ENCODE measurements at regions not wholly inside any gene's neighbourhood (a gene's known extent, or its start where the extent isn't known, plus 50 kb on each side); places are given as distances from the start of the nearest gene placed in this dataset.
A peak's percentile ranks its signal among the peaks of the same experiment; 100 is the strongest.

DNA sequence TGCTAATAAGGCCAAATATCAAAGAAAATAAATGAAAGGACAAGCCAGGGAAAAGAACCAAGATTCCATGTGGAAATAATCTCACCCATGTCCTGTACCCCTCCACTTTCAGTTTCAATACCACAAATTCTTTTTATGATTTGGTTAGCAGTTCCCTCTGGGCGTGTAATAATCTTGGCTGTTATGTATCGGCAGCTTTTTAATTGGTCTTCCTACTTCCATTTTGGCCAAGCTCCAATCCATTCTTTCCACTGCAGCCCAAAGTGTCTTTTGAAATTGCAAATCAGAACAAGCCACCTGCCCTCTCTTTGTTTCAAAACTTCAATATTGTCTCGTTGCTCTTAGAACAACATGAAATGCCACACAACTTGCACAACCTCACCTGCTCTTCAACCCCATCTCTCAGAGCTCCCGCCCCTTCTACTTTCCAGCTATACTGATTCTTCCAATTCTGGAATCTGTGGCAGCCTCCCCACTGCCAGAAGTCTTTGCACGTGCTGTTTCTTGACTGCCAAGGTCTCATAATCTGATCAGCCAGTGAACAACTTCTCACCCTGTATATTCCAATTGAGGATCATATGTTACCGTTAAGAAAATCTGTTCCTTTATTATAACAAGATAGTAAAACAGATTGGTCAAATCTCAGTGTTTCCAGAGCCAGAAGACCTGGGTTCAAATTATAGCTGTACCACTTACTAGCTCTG, 354.5 kb downstream of the CBLN4 start:
- Histone ChIP-seq H3K4me1 (no peaks in the 10 kb centered on the region), H3K9me3 (no peaks in the 10 kb centered on the region), H3K27me3 (no peaks in the 10 kb centered on the region), H3K36me3 (no peaks in the 10 kb centered on the region), H3K4me3 (no peak overlapping the region), H3K27ac (no peak overlapping the region)
- no peak for ATAC-seq
- WGBS, 2 donors (ENCODE audit: low coverage in 1 of 2): 51 to 82% methylated on average over 2 to 6 of the region's 6 CpGs
- no peak for TF ChIP-seq POLR2AphosphoS5 (IDR thresholded peaks at IDR 0.05)
- TF ChIP-seq POLR2A (IDR thresholded peaks at IDR 0.05): no peak
- no peak for TF ChIP-seq EP300 (IDR thresholded peaks at IDR 0.05)
- TF ChIP-seq, protein P1, sequence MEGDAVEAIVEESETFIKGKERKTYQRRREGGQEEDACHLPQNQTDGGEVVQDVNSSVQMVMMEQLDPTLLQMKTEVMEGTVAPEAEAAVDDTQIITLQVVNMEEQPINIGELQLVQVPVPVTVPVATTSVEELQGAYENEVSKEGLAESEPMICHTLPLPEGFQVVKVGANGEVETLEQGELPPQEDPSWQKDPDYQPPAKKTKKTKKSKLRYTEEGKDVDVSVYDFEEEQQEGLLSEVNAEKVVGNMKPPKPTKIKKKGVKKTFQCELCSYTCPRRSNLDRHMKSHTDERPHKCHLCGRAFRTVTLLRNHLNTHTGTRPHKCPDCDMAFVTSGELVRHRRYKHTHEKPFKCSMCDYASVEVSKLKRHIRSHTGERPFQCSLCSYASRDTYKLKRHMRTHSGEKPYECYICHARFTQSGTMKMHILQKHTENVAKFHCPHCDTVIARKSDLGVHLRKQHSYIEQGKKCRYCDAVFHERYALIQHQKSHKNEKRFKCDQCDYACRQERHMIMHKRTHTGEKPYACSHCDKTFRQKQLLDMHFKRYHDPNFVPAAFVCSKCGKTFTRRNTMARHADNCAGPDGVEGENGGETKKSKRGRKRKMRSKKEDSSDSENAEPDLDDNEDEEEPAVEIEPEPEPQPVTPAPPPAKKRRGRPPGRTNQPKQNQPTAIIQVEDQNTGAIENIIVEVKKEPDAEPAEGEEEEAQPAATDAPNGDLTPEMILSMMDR (IDR thresholded peaks at IDR 0.05): no peak

DNA sequence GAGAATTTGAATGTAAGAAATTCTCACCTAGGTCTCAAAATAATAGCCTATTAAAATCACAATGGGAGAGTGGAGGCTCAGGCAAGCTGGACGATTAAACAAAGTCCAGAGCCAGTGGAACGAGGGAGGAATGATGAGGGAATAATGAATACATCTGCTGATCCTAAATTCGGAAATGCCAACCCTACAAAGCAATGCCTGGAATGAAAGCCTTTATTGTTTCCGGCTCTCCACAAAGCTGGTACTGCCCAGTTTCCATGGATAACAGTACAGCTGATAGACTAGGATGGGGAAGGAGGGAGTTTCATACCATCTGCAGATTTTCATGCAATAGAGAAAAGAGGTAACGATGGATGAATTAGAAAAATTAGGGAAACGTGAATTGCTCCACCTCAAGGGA, 356.1 kb downstream of the CBLN4 start:
- H3K27me3 ChIP-seq: no peaks in the 10 kb centered on the region
- 53 to 70% methylated on average over 4 to 6 of the region's 6 CpGs for WGBS, 2 donors (ENCODE audit: low coverage in 1 of 2)
- ATAC-seq: no peak
- no peak for TF ChIP-seq EP300 (IDR thresholded peaks at IDR 0.05)
- H3K9me3 ChIP-seq: no peaks in the 10 kb centered on the region
- H3K36me3 ChIP-seq: no peaks in the 10 kb centered on the region
- H3K4me1 ChIP-seq: no peaks in the 10 kb centered on the region
- no peak overlapping the region for H3K4me3 ChIP-seq
- H3K27ac ChIP-seq: peak overlapping the region in 1 of 4 donors; percentile 30

DNA sequence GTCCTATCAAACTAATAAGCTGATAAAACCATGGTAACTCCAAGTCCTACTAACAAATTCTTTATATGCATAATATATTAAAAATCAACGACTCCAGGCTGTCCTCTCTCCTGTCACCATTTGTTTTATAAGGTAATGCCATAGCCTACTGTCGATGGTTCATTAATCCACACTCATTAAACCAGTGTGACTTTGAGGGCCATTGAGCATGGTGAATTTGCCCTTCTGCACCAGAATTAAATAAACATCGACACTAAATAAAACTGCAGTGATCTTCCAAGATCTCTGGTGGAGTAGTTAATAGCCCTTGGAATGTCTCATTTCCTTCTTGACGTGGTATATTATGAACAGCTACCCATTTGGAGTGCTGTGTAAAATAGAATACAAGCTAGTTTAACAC, 358.5 kb downstream of the CBLN4 start:
- Histone ChIP-seq H3K9me3 (no peaks in the 10 kb centered on the region), H3K4me1 (no peaks in the 10 kb centered on the region), H3K4me3 (no peak overlapping the region), H3K27me3 (no peaks in the 10 kb centered on the region), H3K36me3 (no peaks in the 10 kb centered on the region), H3K27ac (no peak overlapping the region)
- WGBS, 2 donors (ENCODE audit: low coverage in 1 of 2): 61 to 67% methylated on average over 3 to 4 of the region's 4 CpGs
- no peak for ATAC-seq
- TF ChIP-seq POLR2AphosphoS5 (IDR thresholded peaks at IDR 0.05): no peak
- no peak for TF ChIP-seq POLR2A (IDR thresholded peaks at IDR 0.05)
- no peak for TF ChIP-seq EP300 (IDR thresholded peaks at IDR 0.05)
- TF ChIP-seq, protein P1 (IDR thresholded peaks at IDR 0.05): no peak

DNA sequence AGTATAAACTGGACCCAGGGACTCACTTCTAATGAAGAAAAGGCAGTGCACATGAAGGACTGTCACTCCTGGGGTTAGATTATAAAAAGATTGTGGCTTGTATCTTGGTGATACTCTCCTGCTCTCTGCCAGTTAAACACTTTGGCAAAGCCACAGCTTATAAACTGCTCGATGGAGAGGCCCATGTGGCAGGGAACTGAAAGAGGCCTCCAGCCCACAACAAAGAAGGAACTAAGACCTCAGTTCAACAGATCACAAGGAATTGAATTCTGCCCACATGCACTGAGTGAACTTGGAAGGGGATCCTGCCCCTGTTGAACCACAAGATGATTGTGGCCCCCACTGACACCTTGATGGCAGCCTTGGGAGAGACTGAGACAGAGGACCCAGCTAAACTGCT, 363.8 kb downstream of the CBLN4 start:
- no CpG with 5 or more reads among the region's 1 CpG for WGBS, 2 donors (ENCODE audit: low coverage in 1 of 2)
- Histone ChIP-seq H3K4me1 (no peaks in the 10 kb centered on the region), H3K27ac (no peak overlapping the region), H3K4me3 (no peak overlapping the region), H3K36me3 (no peaks in the 10 kb centered on the region), H3K9me3 (no peaks in the 10 kb centered on the region), H3K27me3 (no peaks in the 10 kb centered on the region)
- TF ChIP-seq, protein P1 (IDR thresholded peaks at IDR 0.05): no peak
- TF ChIP-seq POLR2AphosphoS5 (IDR thresholded peaks at IDR 0.05): no peak
- TF ChIP-seq EP300 (IDR thresholded peaks at IDR 0.05): no peak
- TF ChIP-seq POLR2A (IDR thresholded peaks at IDR 0.05): no peak
- ATAC-seq: no peak

DNA sequence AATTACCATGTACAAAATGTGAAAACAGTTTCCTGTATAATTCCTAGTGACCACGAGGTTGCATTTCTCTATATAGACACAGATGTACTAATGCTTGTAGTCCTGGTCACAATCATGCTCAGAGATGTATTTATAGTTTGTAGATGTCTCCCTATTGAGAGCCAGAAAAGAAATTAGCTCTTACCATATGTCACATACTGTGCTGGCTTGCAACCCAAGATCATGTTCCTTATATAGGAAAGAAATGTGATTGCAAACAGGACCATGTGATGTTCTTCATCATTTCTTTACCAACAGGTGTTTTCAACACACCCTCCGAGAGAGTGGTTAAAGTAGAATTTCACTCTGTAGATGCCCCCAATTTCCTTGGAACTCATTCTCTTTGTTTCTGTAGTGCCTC, 369.4 kb downstream of the CBLN4 start:
- 73 to 78% methylated on average over 2 of the region's 2 CpGs for WGBS, 2 donors (ENCODE audit: low coverage in 1 of 2)
- H3K27ac ChIP-seq: no peak overlapping the region
- H3K27me3 ChIP-seq: no peaks in the 10 kb centered on the region
- no peak for ATAC-seq
- no peak overlapping the region for H3K4me3 ChIP-seq
- no peaks in the 10 kb centered on the region for H3K4me1 ChIP-seq
- H3K9me3 ChIP-seq: no peaks in the 10 kb centered on the region
- no peak for TF ChIP-seq POLR2AphosphoS5 (IDR thresholded peaks at IDR 0.05)
- no peak for TF ChIP-seq POLR2A (IDR thresholded peaks at IDR 0.05)
- TF ChIP-seq, protein P1 (IDR thresholded peaks at IDR 0.05): no peak
- no peak for TF ChIP-seq EP300 (IDR thresholded peaks at IDR 0.05)
- H3K36me3 ChIP-seq: no peaks in the 10 kb centered on the region
